ENCODE measurements at regions not wholly inside any gene's neighbourhood (a gene's known extent, or its start where the extent isn't known, plus 50 kb on each side); places are given as distances from the start of the nearest gene placed in this dataset.

GRCh38 chr12:111150921-111151840 is 217.7 kb downstream of the PHETA1 start:
- TF ChIP-seq YY1 (IDR thresholded peaks at IDR 0.05; ENCODE audit: insufficient read depth, insufficient read length) (no peak), ZNF274 (IDR thresholded peaks at IDR 0.05; ENCODE audit: low read depth, low read length) (no peak)
